ENCODE measurements at regions not wholly inside any gene's neighbourhood (a gene's known extent, or its start where the extent isn't known, plus 50 kb on each side); places are given as distances from the start of the nearest gene placed in this dataset.
A peak's percentile ranks its signal among the peaks of the same experiment; 100 is the strongest.
"Not testable (repeated sequence)": the region's sequence is repeated elsewhere in the genome, so short reads cannot be mapped to it uniquely, and the experiment has no call there.

- DNase-seq (ENCODE audit: low spot score) = not testable (repeated sequence)
Measured at GRCh38 chr22:10737931-10738330, 4790.1 kb upstream of the OR11H1 start.

GRCh38 chr22:10741210-10741609, 4786.8 kb upstream of the OR11H1 start:
- no peak for DNase-seq (ENCODE audit: low spot score)

GRCh38 chr22:10741776-10742630, 4786.0 kb upstream of the OR11H1 start:
- DNase-seq (ENCODE audit: low spot score) = peak; percentile 46

GRCh38 chr22:10746382-10746781, 4781.6 kb upstream of the OR11H1 start:
- DNase-seq (ENCODE audit: low spot score) = not testable (repeated sequence)

GRCh38 chr22:10747227-10747626, 4780.8 kb upstream of the OR11H1 start:
- not testable (repeated sequence) for DNase-seq (ENCODE audit: low spot score)

DNA sequence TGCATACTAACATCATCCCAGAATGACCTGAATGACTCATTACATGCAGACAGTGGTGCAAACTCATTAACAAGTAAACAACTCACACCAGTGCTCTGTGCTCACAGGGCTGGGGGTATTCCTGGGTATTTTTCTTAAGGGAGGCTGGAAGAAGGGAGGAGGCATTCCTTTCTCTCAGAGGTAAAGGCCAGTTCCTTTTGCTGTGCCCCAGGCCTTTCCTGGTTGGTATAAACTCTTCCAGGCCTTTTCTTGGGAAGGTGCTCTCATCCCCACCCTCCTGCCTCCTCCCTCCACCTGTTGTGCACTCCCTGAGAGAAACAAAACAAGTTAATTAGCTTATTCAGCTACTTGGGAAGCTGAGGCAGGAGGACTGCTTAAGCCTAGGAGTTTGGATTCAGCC, 4779.2 kb upstream of the OR11H1 start:
- not testable (repeated sequence) for DNase-seq (ENCODE audit: low spot score)

DNA sequence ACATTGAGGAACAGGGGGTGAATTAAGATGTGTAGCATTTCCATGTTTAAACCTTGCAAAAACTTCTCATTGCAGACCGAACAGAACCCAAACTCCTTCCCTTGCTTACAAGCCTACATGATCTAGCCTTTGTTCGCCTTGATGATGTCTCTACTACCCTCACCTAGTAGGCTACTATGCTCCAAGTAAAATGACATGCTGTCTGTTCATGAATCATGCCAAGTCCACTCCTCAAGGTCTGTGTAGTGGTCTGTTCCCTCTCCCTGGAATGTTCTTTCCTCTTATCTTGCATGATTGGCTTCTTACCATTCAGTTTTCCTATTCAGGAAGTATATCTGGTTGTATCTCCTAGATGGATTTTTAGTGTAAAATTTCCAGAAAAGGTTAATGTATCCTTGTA, 4778.6 kb upstream of the OR11H1 start:
- not testable (repeated sequence) for DNase-seq (ENCODE audit: low spot score)

- DNase-seq (ENCODE audit: low spot score) = not testable (repeated sequence)
Measured at GRCh38 chr22:10753566-10753965, 4774.4 kb upstream of the OR11H1 start.

DNA sequence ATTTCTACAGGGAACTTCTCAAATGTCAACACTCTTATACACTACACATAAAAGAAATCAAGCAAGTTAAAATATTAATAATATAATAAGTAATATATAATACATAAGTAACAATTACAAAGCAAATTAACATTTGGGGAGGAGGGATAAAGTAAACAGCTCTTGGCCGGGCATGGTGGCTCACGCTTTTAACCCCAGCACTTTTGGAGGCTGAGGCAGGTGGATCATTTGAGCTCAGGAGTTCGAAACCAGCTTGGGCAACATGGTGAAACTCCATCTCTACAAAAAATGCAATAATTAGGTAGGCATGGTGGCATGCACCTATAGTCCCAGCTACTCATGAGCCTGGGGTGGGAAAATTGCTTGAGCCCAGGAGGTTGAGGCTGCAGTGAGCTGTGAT, 4772.6 kb upstream of the OR11H1 start:
- DNase-seq (ENCODE audit: low spot score) = not testable (repeated sequence)

- DNase-seq (ENCODE audit: low spot score) = not testable (repeated sequence)
Measured at GRCh38 chr22:10760418-10760817, 4767.6 kb upstream of the OR11H1 start.

DNA sequence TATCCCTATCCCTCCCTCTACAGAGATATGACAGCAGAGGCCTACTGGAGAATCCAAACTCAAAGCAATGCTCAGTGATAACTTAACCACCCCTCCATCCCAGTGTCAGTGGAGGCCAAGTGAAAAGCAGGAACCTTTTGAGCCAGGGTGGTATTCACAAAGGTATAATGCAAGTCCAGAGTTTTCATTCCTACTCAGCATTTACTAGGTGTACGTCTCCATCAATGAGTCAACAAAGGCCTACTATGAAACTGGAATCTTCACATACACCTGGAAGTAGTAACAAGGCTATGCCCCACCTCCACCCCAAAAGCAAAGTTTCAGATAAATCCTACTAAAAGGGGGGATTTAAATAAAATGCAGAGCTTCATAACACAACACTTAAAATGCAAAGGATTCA, 4761.7 kb upstream of the OR11H1 start:
- not testable (repeated sequence) for DNase-seq (ENCODE audit: low spot score)

DNA sequence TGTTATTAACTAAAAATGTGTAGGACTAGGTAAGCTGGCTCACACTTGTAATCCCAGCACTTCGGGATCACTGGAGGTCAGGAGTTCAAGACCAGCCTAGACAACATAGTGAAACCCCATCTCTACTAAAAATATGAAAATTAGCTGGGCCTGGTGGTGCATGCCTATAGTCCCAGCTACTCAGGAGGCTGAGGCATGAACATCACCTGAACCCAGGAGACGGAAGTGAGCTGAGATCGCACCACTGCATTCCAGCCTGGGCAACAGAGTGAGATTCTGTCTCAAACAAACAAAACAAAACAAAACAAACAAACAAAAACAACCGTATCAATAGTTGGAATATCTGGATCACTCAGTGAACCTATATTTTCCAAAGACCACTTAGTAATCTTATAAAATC, 4759.1 kb upstream of the OR11H1 start:
- DNase-seq (ENCODE audit: low spot score) = not testable (repeated sequence)

GRCh38 chr22:10771744-10772143, 4756.2 kb upstream of the OR11H1 start:
- not testable (repeated sequence) for DNase-seq (ENCODE audit: low spot score)

DNA sequence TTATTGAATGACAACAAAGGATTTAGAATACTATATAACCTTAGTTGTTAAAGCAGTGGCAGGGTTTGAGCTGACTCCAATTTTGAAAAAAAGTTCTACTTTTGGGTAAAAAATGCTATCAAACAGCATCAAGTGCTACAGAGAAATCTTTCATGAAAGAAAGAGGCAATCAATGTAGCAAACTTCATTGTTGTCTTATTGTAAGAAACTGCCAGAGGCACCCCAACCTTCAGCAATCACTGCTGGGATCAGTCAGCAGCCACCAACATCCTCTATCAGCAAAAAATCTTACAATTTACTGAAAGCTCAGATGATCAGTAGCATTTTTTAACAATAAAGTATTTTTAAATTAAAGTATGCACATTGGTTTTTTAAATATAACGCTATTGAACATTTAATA, 4754.7 kb upstream of the OR11H1 start:
- not testable (repeated sequence) for DNase-seq (ENCODE audit: low spot score)

DNA sequence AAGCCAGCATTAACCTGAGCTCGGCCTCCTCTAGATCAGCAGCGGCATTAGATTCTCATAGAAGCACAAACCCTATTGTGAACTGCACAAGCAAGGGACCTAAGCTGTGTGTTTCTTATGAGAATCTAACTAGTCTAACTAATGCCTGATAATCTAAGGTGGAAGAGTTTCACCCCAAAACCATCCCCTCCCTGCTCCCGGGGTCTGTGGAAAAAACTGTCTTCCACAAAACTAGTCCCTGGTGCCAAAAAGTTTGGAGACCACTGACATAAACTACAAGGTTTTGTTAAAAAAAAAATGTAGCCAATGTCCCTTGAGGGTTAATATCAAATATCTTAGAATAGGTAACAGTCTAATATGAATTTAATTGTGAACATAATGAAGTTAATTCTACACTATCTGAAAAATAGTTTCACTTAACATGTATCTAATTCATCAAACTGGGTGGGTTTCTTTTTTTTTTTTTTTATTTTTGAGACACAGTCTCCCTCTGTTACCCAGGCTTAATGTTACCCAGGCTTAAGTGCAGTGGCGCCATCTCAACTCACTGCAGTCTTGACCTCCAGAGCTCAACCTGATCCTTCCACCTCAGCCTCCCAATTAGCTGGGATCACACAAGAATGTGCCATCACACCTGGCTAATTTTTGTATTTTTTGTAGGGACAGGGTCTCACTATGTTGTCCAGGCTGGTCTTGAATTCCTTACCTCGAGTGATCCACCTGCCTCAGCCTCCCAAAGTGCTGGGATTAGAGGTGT, 4752.2 kb upstream of the OR11H1 start:
- not testable (repeated sequence) for DNase-seq (ENCODE audit: low spot score)

DNA sequence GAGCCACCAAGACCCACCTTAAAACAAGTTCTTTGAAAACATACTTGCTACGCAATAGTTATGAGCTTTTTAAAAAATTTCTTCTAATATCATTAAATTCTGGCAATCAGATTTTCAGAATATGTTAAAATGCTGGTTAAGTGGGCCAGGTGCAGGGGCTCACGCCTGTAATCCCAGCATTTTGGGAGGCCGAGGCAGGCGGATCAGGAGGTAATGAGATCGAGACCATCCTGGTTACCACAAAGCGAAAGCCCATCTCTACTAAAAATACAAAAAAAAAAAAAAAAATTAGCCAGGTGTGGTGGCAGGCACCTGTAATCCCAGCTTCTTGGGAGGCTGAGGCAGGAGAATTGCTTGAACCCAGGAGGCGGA, 4751.6 kb upstream of the OR11H1 start:
- DNase-seq (ENCODE audit: low spot score) = not testable (repeated sequence)

DNA sequence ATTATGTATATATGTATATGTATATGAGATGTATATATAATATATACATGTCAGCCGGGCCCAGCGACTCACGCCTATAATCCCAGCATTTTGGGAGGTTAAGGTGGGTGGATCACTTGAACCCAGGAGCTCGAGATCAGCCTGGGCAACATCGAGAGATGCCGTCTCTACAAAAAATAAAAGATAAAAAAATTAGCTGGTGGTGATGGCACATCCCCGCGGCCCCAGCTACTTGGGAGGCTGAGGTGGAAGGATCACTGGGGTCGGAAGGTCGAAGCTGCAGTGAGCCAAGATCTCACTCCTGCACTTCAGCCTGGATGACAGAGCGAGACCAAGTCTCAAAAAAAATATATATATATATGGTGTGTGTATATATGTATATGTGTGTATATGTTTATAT, 4750.3 kb upstream of the OR11H1 start:
- DNase-seq (ENCODE audit: low spot score) = not testable (repeated sequence)

GRCh38 chr22:10778296-10778814, 4749.6 kb upstream of the OR11H1 start:
- no peak for DNase-seq (ENCODE audit: low spot score)

DNA sequence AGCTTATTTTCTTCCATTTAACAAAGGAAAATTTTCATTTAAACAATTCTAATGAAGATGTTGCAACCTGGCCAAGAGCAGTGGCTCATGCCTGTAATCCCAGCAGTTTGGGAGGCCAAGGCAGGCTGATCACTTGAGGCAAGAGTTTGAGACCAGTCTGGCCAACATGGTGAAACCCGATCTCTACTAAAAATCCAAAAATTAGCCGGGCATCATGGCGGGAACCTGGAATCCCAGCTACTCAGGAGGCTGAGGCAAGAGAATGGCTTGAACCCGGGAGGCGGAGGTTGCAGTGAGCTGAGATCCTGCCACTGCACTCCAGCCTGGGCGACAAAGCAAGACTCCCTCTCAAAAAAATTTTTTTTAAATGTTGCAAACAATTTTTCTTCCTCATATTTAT, 4748.8 kb upstream of the OR11H1 start:
- not testable (repeated sequence) for DNase-seq (ENCODE audit: low spot score)

- no peak for DNase-seq (ENCODE audit: low spot score)
Measured at GRCh38 chr22:10780281-10780680, 4747.7 kb upstream of the OR11H1 start.

DNA sequence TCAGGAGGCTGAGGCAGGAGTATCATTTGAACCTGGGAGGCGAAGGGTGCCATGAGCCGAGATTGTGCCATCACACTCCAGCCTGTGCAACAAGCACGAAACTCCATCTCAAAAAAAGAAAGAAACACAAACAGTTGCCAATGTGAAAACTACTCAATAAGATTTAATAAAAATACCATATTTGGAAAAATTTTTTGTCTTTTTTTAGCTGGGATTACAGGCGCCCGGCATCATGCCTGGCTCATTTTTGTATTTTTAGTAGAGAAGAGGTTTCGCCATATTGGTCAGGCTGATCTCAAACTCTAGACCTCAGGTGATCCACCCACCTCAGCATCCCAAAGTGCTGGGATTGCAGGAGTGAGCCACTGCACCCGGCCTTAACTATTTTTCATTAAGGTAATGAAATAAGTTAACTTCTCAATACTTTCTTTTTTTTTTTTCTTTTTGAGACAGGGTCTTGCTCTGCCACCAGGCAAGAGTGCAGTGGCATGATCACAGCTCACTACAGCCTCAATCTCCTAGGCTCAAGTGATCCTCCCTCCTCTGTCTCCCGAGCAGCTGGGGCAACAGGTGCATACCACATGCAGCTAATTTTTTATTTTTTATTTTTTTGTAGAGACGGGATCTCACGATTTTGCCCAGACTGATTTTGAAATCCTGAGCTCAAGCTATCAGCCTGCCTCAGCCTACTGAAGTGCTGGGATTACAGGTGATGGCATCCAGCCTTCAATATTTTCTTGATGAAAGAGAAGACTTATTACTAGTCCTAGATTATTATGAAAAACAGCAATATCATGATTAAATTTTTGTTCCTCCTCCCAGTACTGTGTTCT, 4746.2 kb upstream of the OR11H1 start:
- no peak for DNase-seq (ENCODE audit: low spot score)
